ENCODE measurements at regions not wholly inside any gene's neighbourhood (a gene's known extent, or its start where the extent isn't known, plus 50 kb on each side); places are given as distances from the start of the nearest gene placed in this dataset.

GRCh38 chr2:19409046-19409445 is 50.6 kb upstream of the OSR1 start:
- no peaks in the 10 kb centered on the region for H3K27me3 Mint-ChIP-seq (ENCODE audit: low read depth, poor library complexity)
- TF ChIP-seq CTCF (IDR thresholded peaks at IDR 0.05) = no peak
- H3K4me1 Mint-ChIP-seq = peaks cover 2% of the 10 kb centered on the region
- DNase-seq = no peak
- no peaks in the 10 kb centered on the region for H3K36me3 Mint-ChIP-seq (ENCODE audit: low read depth)
- peaks cover 19% of the 10 kb centered on the region for H3K9me3 Mint-ChIP-seq
- no peak overlapping the region for H3K4me3 Mint-ChIP-seq
- H3K27ac Mint-ChIP-seq = no peak overlapping the region

GRCh38 chr2:19408592-19408991 is 50.2 kb upstream of the OSR1 start:
- no peak for DNase-seq
- no peak overlapping the region for H3K4me3 Mint-ChIP-seq
- H3K27me3 Mint-ChIP-seq (ENCODE audit: low read depth, poor library complexity) = no peaks in the 10 kb centered on the region
- peaks cover 6% of the 10 kb centered on the region for H3K4me1 Mint-ChIP-seq
- TF ChIP-seq CTCF (IDR thresholded peaks at IDR 0.05) = no peak
- H3K27ac Mint-ChIP-seq = no peak overlapping the region
- H3K9me3 Mint-ChIP-seq = peaks cover 18% of the 10 kb centered on the region
- no peaks in the 10 kb centered on the region for H3K36me3 Mint-ChIP-seq (ENCODE audit: low read depth)
